Ecto neural progenitor cell (in vitro differentiated cells): ENCODE measurements at regions not wholly inside any gene's neighbourhood (a gene's known extent, or its start where the extent isn't known, plus 50 kb on each side); places are given as distances from the start of the nearest gene placed in this dataset.
"Not testable (repeated sequence)": the region's sequence is repeated elsewhere in the genome, so short reads cannot be mapped to it uniquely, and the experiment has no call there.

Experiments
- DNase-seq: peaks from one replicate; pipeline ENCODE4 v3.0.0-alpha.2; 2018; ENCODE audit warnings: low spot score

- peak; percentile 29 for DNase-seq
Measured at GRCh38 chr6:168192901-168193815, 114.1 kb upstream of the FRMD1 start.

DNA sequence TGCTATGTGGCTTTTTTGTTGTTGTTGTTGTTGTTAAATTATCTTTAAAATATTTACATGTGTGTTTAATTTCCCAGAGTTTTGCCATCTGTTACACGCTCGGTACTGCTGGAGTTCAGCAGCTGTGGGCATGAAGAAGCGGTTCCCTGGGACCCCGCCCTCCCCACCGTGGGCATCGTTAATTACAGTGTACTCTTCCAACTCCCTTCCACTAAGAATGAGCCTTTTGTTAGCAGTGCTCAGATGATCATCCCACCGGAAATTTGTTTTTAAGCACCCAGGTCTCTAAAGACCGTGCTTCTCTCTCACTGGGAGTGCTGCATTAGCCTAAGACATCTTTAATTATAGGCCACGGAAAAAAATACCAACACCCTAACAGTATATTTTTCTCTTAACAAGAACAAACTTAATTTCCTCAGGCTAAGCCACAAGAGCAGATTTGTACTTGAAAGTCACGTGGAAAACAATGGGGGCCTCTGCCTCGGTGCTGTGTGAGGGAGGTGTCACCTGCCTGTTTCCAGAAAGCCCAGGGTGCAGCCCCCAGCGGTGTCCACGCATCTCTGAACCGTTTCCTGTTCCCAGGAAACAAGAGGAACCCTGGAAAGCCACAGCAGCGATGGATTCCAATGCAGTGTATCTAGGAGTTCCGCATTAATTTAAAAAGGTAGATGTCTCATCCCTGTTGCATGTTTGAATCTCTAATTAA, 113.3 kb upstream of the FRMD1 start:
- DNase-seq: no peak

GRCh38 chr6:168190646-168191443, 111.8 kb upstream of the FRMD1 start:
- DNase-seq: no peak

DNA sequence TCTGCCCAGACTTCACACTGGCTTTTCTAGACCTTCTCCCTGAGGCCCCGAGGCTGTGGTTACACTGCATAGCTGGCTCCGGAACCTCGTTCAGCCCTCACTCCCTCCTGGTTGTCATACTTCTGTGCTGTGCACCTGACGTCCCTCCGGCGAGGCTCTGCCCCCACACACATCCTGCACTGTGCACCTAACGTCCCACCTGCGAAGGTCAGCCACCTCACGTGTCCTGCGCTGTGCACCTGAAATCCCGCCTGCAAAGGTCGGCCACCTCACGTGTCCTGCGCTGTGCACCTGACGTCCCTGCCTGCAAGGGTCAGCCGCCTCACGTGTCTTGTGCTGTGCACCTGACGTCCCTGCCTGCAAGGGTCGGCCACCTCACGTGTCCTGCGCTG, 111.0 kb upstream of the FRMD1 start:
- DNase-seq: no peak

DNA sequence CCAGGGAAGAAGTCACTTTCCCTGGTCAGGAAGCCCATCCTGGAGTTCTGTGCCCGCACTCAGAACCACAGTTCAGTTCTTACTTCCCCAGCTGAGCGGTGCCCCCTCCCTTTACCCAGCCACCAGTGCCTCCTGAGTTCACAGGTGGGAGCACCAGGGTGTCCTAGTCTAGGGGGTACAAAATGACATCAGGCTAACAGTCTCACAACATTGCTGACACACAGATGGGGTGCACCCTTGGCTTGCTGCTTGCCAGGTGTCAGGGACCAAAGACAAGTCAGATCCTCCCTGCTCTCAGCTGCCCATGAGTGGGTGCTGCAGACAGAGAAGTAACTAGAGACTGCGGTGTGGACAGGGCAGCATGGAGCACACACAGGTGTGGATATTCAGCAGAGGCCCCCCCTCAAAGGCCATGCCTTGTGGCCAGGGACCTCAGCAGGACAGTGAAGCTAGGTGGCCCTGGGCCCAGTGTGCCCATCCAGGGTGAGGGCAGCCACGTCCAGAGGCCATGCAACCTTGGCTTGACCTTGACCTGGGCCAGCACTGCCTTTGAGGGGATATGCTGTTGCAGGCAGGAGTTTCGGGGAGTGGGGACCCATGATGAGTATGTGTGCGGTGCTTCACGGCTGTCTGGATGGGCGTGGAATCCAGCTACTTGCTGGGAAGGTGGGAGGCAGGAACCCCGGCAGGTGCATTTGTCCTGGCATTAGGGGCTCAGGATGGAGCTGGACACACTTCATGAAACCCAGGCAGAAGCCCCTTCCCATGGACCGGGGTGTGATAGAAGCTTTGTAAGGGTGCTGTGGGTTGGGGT, 110.4 kb upstream of the FRMD1 start:
- no peak for DNase-seq

GRCh38 chr6:168188369-168189199, 109.6 kb upstream of the FRMD1 start:
- no peak for DNase-seq

- no peak for DNase-seq
Measured at GRCh38 chr6:168186438-168186837, 107.4 kb upstream of the FRMD1 start.

- DNase-seq: not testable (repeated sequence)
Measured at GRCh38 chr6:168186018-168186417, 107.0 kb upstream of the FRMD1 start.

DNA sequence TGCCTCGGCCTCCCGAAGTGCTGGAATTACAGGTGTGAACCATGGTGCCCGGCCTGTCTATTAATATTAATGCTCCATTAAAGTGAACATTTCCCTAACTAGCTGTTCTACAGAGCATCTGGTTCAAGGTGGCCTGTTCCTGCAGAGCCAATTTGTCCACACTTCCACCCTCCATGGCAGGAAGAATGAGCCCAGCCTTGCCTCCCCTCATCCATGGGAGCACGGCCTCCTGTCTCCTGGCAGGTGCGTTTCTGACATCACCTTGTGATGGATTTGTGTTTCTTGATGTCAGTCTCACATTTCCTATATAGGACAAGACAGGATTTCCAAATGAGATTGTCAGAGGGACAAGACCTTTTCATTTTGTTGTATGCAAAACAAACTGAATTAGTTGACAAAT, 105.7 kb upstream of the FRMD1 start:
- no peak for DNase-seq

DNA sequence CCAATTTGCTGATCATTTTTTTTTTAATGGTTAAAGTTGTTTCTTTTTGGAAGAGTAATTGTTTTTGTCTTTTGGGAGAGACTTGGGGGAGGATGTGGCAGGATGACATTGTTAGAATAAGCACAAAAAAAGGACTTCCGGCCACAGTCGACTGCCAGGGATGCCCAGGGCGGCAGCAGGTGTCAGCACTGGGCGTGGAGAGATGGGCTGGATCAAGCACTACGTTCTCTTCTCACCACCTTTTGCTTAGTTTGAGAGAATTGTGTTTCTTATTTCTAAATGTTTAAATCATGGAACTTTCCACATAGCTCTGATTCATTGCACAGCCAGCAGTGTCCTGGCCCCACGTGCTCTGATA, 104.6 kb upstream of the FRMD1 start:
- DNase-seq: no peak

- DNase-seq: no peak
Measured at GRCh38 chr6:168182908-168183612, 104.0 kb upstream of the FRMD1 start.

- no peak for DNase-seq
Measured at GRCh38 chr6:168182366-168182765, 103.4 kb upstream of the FRMD1 start.

GRCh38 chr6:168181876-168182275, 102.9 kb upstream of the FRMD1 start:
- no peak for DNase-seq

DNA sequence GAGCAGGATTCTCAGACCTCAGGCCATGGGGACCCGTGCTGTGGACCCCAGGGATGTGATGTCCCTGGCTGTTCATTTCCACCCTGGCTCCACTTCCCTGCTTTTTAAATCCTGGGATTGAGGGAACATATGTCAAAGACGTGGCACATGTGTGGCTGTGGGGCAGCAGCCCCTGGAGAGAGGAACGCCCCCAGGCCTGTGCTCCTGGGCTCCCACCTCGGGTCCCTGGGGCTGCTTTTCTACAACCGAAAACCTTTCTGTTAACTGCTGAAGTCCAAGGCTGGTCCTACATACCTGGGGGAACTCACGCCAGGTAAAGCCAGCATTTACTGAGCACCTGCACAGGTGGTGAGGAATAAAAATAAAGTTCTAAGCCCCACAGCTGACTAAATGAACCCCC, 102.3 kb upstream of the FRMD1 start:
- DNase-seq: no peak

DNA sequence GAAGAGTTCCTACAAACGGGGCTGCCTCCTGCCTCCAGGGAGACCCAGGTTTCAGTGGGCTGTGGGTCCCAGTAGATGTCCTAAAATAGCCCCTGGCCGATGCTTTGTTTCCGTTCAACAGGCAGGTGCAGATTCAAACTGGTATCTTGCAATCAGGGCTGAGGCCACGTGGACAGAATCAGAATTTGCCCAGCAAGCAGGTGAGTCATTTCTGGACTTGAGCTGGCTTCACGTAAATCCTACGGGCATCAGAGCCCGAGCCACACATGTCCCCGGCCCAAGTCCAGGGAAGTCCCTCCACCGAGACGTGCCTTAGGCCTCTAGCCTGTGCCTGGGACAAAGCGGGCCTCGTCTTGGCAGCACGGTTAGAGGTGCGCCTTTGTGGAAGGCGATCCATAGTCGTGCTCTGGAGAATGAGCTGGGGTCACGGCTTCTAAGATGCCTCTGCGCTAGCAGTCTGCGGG, 101.6 kb upstream of the FRMD1 start:
- DNase-seq: no peak

- no peak for DNase-seq
Measured at GRCh38 chr6:168179702-168180382, 100.8 kb upstream of the FRMD1 start.

GRCh38 chr6:168179133-168179532, 100.1 kb upstream of the FRMD1 start:
- DNase-seq: no peak

GRCh38 chr6:168177103-168177891, 98.3 kb upstream of the FRMD1 start:
- DNase-seq: no peak
